ENCODE measurements at regions not wholly inside any gene's neighbourhood (a gene's known extent, or its start where the extent isn't known, plus 50 kb on each side); places are given as distances from the start of the nearest gene placed in this dataset.

GRCh38 chr12:19908830-19909229 is 459.5 kb upstream of the PDE3A start:
- Histone ChIP-seq H3K4me1 (ENCODE audit: control insufficient read depth in 2 of 2, insufficient read depth in 2 of 2, low read length in 2 of 2) (no peaks in the 10 kb centered on the region), H3K79me2 (ENCODE audit: control insufficient read depth, insufficient read depth, low read length) (no peaks in the 10 kb centered on the region), H3K4me2 (replicated peaks; ENCODE audit: low read depth, low read length, poor library complexity, severe bottlenecking) (no peak overlapping the region), H3K9ac (ENCODE audit: low read length) (no peak overlapping the region), H2AFZ (ENCODE audit: insufficient read depth, low read depth, low read length, poor library complexity, severe bottlenecking) (no peak overlapping the region), H3K9me3 (ENCODE audit: control extremely low read depth in 1 of 3, control insufficient read depth in 2 of 3, insufficient read depth in 1 of 3, low read length in 2 of 3) (peaks cover 0 to 6% (median 0%) of the 10 kb centered on the region in 3 donors), H3K4me3 (ENCODE audit: control extremely low read depth in 1 of 5, extremely low read depth in 1 of 5, insufficient read depth in 1 of 5, low read depth in 2 of 5, low read length in 4 of 5) (no peak overlapping the region), H3K27me3 (replicated peaks in 1 of 4; ENCODE audit: control extremely low read depth in 1 of 4, control insufficient read depth in 3 of 4, insufficient read depth in 4 of 4, low read length in 3 of 4) (no peaks in the 10 kb centered on the region), H3K36me3 (replicated peaks in 1 of 2; ENCODE audit: control extremely low read depth in 1 of 2, control insufficient read depth in 1 of 2, extremely low read depth in 1 of 2, insufficient read depth in 2 of 2, low read length in 1 of 2) (no peaks in the 10 kb centered on the region), H3K27ac (ENCODE audit: low read length in 2 of 2) (no peak overlapping the region), H4K20me1 (ENCODE audit: control insufficient read depth, insufficient read depth, low read length, poor library complexity, severe bottlenecking) (no peaks in the 10 kb centered on the region)
- TF ChIP-seq, protein P1, sequence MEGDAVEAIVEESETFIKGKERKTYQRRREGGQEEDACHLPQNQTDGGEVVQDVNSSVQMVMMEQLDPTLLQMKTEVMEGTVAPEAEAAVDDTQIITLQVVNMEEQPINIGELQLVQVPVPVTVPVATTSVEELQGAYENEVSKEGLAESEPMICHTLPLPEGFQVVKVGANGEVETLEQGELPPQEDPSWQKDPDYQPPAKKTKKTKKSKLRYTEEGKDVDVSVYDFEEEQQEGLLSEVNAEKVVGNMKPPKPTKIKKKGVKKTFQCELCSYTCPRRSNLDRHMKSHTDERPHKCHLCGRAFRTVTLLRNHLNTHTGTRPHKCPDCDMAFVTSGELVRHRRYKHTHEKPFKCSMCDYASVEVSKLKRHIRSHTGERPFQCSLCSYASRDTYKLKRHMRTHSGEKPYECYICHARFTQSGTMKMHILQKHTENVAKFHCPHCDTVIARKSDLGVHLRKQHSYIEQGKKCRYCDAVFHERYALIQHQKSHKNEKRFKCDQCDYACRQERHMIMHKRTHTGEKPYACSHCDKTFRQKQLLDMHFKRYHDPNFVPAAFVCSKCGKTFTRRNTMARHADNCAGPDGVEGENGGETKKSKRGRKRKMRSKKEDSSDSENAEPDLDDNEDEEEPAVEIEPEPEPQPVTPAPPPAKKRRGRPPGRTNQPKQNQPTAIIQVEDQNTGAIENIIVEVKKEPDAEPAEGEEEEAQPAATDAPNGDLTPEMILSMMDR (IDR thresholded peaks at IDR 0.05) = no peak
- TF ChIP-seq EZH2 (IDR thresholded peaks at IDR 0.05; ENCODE audit: borderline replicate concordance, insufficient read depth, low read depth, low read length, poor library complexity, severe bottlenecking) = no peak
- no CpG with 5 or more reads among the region's 3 CpGs for WGBS (ENCODE audit: insufficient coverage)
- no peaks in the 10 kb centered on the region for H3K27me3 Mint-ChIP-seq
- DNase-seq (no peak), ATAC-seq (ENCODE audit: low read depth) (no peak)
- H3K4me3 Mint-ChIP-seq = no peak overlapping the region
- H3K4me1 Mint-ChIP-seq = no peaks in the 10 kb centered on the region
- peaks cover 4% of the 10 kb centered on the region for H3K9me3 Mint-ChIP-seq (ENCODE audit: insufficient read depth)
- ChIA-PET POLR2A (no interaction called here), CTCF (no interaction called here)
- H3K27ac Mint-ChIP-seq = no peak overlapping the region
- intact Hi-C loops (cut with micrococcal nuclease) = no loop called here

DNA sequence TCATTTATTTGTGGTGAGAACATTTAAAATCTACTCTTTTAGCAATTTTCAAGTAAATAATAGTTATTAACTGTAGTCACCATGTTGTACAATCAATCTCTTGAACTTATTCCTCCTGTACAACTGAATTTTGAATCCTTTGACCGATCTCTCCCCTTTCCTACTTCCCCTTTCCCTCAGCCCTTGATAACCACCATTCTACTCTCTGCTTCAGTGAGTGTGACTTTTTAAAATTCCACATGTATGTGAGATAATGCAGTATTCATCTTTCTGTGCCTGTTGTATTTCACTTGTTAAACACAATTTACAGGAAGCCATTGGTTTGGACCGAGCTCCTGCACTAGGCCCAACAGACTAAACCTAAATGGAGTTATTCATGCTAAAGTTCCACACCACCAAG is 458.9 kb upstream of the PDE3A start:
- no peak overlapping the region for H3K4me2 ChIP-seq (replicated peaks; ENCODE audit: low read depth, low read length, poor library complexity, severe bottlenecking)
- CTCF ChIA-PET = no interaction called here
- DNase-seq (no peak), ATAC-seq (ENCODE audit: low read depth) (no peak)
- Mint-ChIP-seq H3K9me3 (ENCODE audit: insufficient read depth) (peaks cover 4% of the 10 kb centered on the region), H3K27me3 (no peaks in the 10 kb centered on the region), H3K4me1 (no peaks in the 10 kb centered on the region), H3K27ac (no peak overlapping the region), H3K4me3 (no peak overlapping the region)
- no peak overlapping the region for H3K27ac ChIP-seq (ENCODE audit: low read length in 2 of 2)
- H3K4me3 ChIP-seq (ENCODE audit: control extremely low read depth in 1 of 5, extremely low read depth in 1 of 5, insufficient read depth in 1 of 5, low read depth in 2 of 5, low read length in 4 of 5) = no peak overlapping the region
- TF ChIP-seq, protein P1 (IDR thresholded peaks at IDR 0.05) = no peak
- no peak for TF ChIP-seq EZH2 (IDR thresholded peaks at IDR 0.05; ENCODE audit: borderline replicate concordance, insufficient read depth, low read depth, low read length, poor library complexity, severe bottlenecking)
- no peak overlapping the region for H3K9ac ChIP-seq (ENCODE audit: low read length)
- H2AFZ ChIP-seq (ENCODE audit: insufficient read depth, low read depth, low read length, poor library complexity, severe bottlenecking) = no peak overlapping the region
- H3K27me3 ChIP-seq (replicated peaks in 1 of 4; ENCODE audit: control extremely low read depth in 1 of 4, control insufficient read depth in 3 of 4, insufficient read depth in 4 of 4, low read length in 3 of 4) = no peaks in the 10 kb centered on the region
- intact Hi-C loops (cut with micrococcal nuclease) = no loop called here
- WGBS (ENCODE audit: insufficient coverage) = 42% methylated on average over 2 of the region's 2 CpGs
- H3K36me3 ChIP-seq (replicated peaks in 1 of 2; ENCODE audit: control extremely low read depth in 1 of 2, control insufficient read depth in 1 of 2, extremely low read depth in 1 of 2, insufficient read depth in 2 of 2, low read length in 1 of 2) = no peaks in the 10 kb centered on the region
- no peaks in the 10 kb centered on the region for H3K79me2 ChIP-seq (ENCODE audit: control insufficient read depth, insufficient read depth, low read length)
- POLR2A ChIA-PET = no interaction called here
- no peaks in the 10 kb centered on the region for H4K20me1 ChIP-seq (ENCODE audit: control insufficient read depth, insufficient read depth, low read length, poor library complexity, severe bottlenecking)
- no peaks in the 10 kb centered on the region for H3K4me1 ChIP-seq (ENCODE audit: control insufficient read depth in 2 of 2, insufficient read depth in 2 of 2, low read length in 2 of 2)
- H3K9me3 ChIP-seq (ENCODE audit: control extremely low read depth in 1 of 3, control insufficient read depth in 2 of 3, insufficient read depth in 1 of 3, low read length in 2 of 3) = no peaks in the 10 kb centered on the region

Measured in B cell (primary cell).